Thoracic aorta (tissue), 2 donors: ENCODE measurements at regions not wholly inside any gene's neighbourhood (a gene's known extent, or its start where the extent isn't known, plus 50 kb on each side); places are given as distances from the start of the nearest gene placed in this dataset.

Experiments
- ATAC-seq: fragments of 150-250 bp; one replicate; pipeline ENCODE4 v1.8.0; 2017; ENCODE audit warnings: low read depth; ENCODE audit not compliant: insufficient number of reproducible peaks, low FRiP score
- DNase-seq: peaks from one replicate; pipeline ENCODE4 v3.0.0-alpha.2; 2020; ENCODE audit warnings: low spot score
- H3K27ac ChIP-seq, 2 donors: fragments of 200-600 bp; sonication (generic); 1 replicate in 1 of 2; 2 replicates in 1 of 2; pipeline ENCODE4 v1.5.1; 2016; ENCODE audit warnings: mild to moderate bottlenecking in 2 of 2, moderate library complexity in 2 of 2
- H3K27me3 ChIP-seq: fragments of 200-600 bp; sonication (generic); replicated peaks from 2 replicates; pipeline ENCODE4 v1.6.0; 2016; ENCODE audit warnings: mild to moderate bottlenecking; ENCODE audit not compliant: insufficient read depth
- H3K36me3 ChIP-seq: fragments of 200-600 bp; sonication (generic); one replicate; pipeline ENCODE4 v1.5.1; 2016
- H3K4me1 ChIP-seq, 2 donors: fragments of 200-600 bp; sonication (generic); 1 replicate in 1 of 2; 2 replicates in 1 of 2; pipeline versions ENCODE4 v1.5.1 to v1.6.0; 2016; ENCODE audit warnings: low read depth in 2 of 2, mild to moderate bottlenecking in 1 of 2; ENCODE audit not compliant: control insufficient read depth in 1 of 2
- H3K4me3 ChIP-seq: fragments of 200-600 bp; sonication (generic); 2 replicates; pipeline ENCODE4 v1.5.1; 2016; ENCODE audit warnings: mild to moderate bottlenecking
- H3K9me3 ChIP-seq: fragments of 200-600 bp; sonication (generic); 2 replicates; pipeline ENCODE4 v1.5.1; 2016
- CTCF ChIP-seq: fragments of 200-600 bp; sonication (generic); IDR thresholded peaks from one replicate; pipeline ENCODE4 v1.5.1; 2019; ENCODE audit warnings: antibody characterized with exemption

GRCh38 chr7:81074406-81074805 is 155.6 kb upstream of the SEMA3C start:
- H3K36me3 ChIP-seq: no peaks in the 10 kb centered on the region
- H3K27me3 ChIP-seq: no peaks in the 10 kb centered on the region
- no peak overlapping the region for H3K27ac ChIP-seq
- DNase-seq (no peak), ATAC-seq (no peak)
- no peaks in the 10 kb centered on the region for H3K4me1 ChIP-seq
- H3K9me3 ChIP-seq: peaks cover 3% of the 10 kb centered on the region
- no peak overlapping the region for H3K4me3 ChIP-seq
- TF ChIP-seq CTCF: no peak

- peaks cover 3% of the 10 kb centered on the region for H3K9me3 ChIP-seq
- no peak for ATAC-seq
- DNase-seq: no peak
- H3K4me3 ChIP-seq: no peak overlapping the region
- no peak for TF ChIP-seq CTCF
- no peaks in the 10 kb centered on the region for H3K4me1 ChIP-seq
- H3K36me3 ChIP-seq: no peaks in the 10 kb centered on the region
- no peak overlapping the region for H3K27ac ChIP-seq
- H3K27me3 ChIP-seq: no peaks in the 10 kb centered on the region
These were observed 155.0 kb upstream of the SEMA3C start for GRCh38 chr7:81073931-81074251.

GRCh38 chr7:81070956-81071355 is 152.1 kb upstream of the SEMA3C start:
- DNase-seq: no peak
- no peak overlapping the region for H3K4me3 ChIP-seq
- H3K27ac ChIP-seq: no peak overlapping the region
- H3K9me3 ChIP-seq: no peaks in the 10 kb centered on the region
- ATAC-seq: no peak
- TF ChIP-seq CTCF: no peak
- no peaks in the 10 kb centered on the region for H3K4me1 ChIP-seq
- no peaks in the 10 kb centered on the region for H3K36me3 ChIP-seq
- H3K27me3 ChIP-seq: no peaks in the 10 kb centered on the region

- no peaks in the 10 kb centered on the region for H3K9me3 ChIP-seq
- H3K4me3 ChIP-seq: no peak overlapping the region
- no peak for DNase-seq
- peaks cover 3 to 22% of the 10 kb centered on the region in 2 donors for H3K4me1 ChIP-seq
- no peak for ATAC-seq
- no peaks in the 10 kb centered on the region for H3K27me3 ChIP-seq
- TF ChIP-seq CTCF: no peak
- H3K27ac ChIP-seq: no peak overlapping the region
- no peaks in the 10 kb centered on the region for H3K36me3 ChIP-seq
These were observed 147.9 kb upstream of the SEMA3C start for GRCh38 chr7:81066797-81067196.

GRCh38 chr7:81064426-81064825 is 145.6 kb upstream of the SEMA3C start:
- no peak for TF ChIP-seq CTCF
- DNase-seq (no peak), ATAC-seq (no peak)
- Histone ChIP-seq H3K4me3 (no peak overlapping the region), H3K27me3 (no peaks in the 10 kb centered on the region), H3K36me3 (no peaks in the 10 kb centered on the region), H3K27ac (no peak overlapping the region), H3K4me1 (peaks cover 3 to 22% of the 10 kb centered on the region in 2 donors), H3K9me3 (no peaks in the 10 kb centered on the region)
